ENCODE measurements at regions not wholly inside any gene's neighbourhood (a gene's known extent, or its start where the extent isn't known, plus 50 kb on each side); places are given as distances from the start of the nearest gene placed in this dataset.

GRCh38 chr6:150456466-150456865, 87.7 kb downstream of the IYD start:
- TF ChIP-seq EZH2 (IDR thresholded peaks at IDR 0.05) (no peak), POLR2AphosphoS5 (IDR thresholded peaks at IDR 0.05; ENCODE audit: borderline replicate concordance, low read depth, low read length) (no peak)
